HepG2 (cell line): ENCODE measurements at regions not wholly inside any gene's neighbourhood (a gene's known extent, or its start where the extent isn't known, plus 50 kb on each side); places are given as distances from the start of the nearest gene placed in this dataset.

Experiments used
- ATAC-seq: fragments of 200-7000 bp; cut with Tn5 transposase; 3 replicates; pipeline ENCODE4 v1.9.1; 2020; ENCODE audit warnings: mild to moderate bottlenecking, moderate library complexity
- BruUV-seq: library from RNA; stranded (reverse); fragments of 400-500 nt; replicated peaks from 2 replicates; lab custom pipeline; 2021; lab: Mats Ljungman, UMichigan
- CTCF ChIA-PET: fragments of 300-600 bp; formaldehyde crosslinking; extraction: SDS; loops from one replicate; lab custom pipeline; 2021; ENCODE audit warnings: low total read pairs, inconsistent platforms, low intra/inter-chr PET ratio; lab: Yijun Ruan, JAX
- POLR2A ChIA-PET: fragments of 350-600 bp; sonication (Branson Sonifier 250); formaldehyde crosslinking; loops from one replicate; lab custom pipeline; 2020; ENCODE audit warnings: antibody characterized with exemption, inconsistent platforms; lab: Yijun Ruan, JAX
- DNase-seq: peaks from one replicate; pipeline ENCODE4 v3.0.0-alpha.2; 2015; ENCODE audit warnings: low spot score
- FAIRE-seq: peaks from 3 replicates; lab custom pipeline; 2011; peaks lifted over from hg19 to GRCh38; lab: Jason Lieb, UNC
- H2AFZ ChIP-seq: one replicate; pipeline ENCODE4 v1.6.1; 2011; ENCODE audit warnings: low read length, inconsistent platforms
- H3K27ac ChIP-seq: fragments of 300-600 bp; 3 replicates; pipeline ENCODE4 v1.8.0; 2011; ENCODE audit warnings: mixed run types, mild to moderate bottlenecking, mixed read lengths, low read length, inconsistent platforms; ENCODE audit not compliant: insufficient read depth; ENCODE audit errors: extremely low read length
- H3K27me3 ChIP-seq, 2 experiments: fragments of 200-600 bp in 1 of 2; 2 replicates in 1 of 2; 3 replicates in 1 of 2; pipeline versions ENCODE4 v1.6.0 to v1.8.0; 2011; ENCODE audit warnings: low read length in 2 of 2, mild to moderate bottlenecking in 2 of 2, moderate library complexity in 2 of 2, inconsistent platforms in 1 of 2; ENCODE audit not compliant: insufficient read depth in 2 of 2, control insufficient read depth in 1 of 2
- H3K36me3 ChIP-seq, 2 experiments: fragments of 200-600 bp in 1 of 2; replicated peaks in 1 of 2; 2 replicates in 1 of 2; 3 replicates in 1 of 2; pipeline versions ENCODE4 v1.5.1 to v1.8.0; 2011; ENCODE audit warnings: low read length in 2 of 2, inconsistent platforms in 1 of 2; ENCODE audit not compliant: insufficient read depth in 2 of 2, control insufficient read depth in 1 of 2
- H3K4me1 ChIP-seq: 2 replicates; pipeline ENCODE4 v1.5.1; 2012; ENCODE audit warnings: low read length, inconsistent platforms; ENCODE audit not compliant: insufficient read depth
- H3K4me2 ChIP-seq: 2 replicates; pipeline ENCODE4 v1.6.0; 2011; ENCODE audit warnings: low read depth, low read length, inconsistent platforms
- H3K4me3 ChIP-seq, 3 experiments: fragments of 200-600 bp in 1 of 3; sonication (generic), shearing (Covaris generic) in 1 of 3; replicated peaks in 1 of 3; 2 replicates each; pipeline ENCODE4 v1.5.1; 2011 to 2016; ENCODE audit warnings: low read length in 3 of 3, inconsistent platforms in 2 of 3, low read depth in 2 of 3, mild to moderate bottlenecking in 2 of 3, control low read depth in 1 of 3, mixed read lengths in 1 of 3; ENCODE audit not compliant: insufficient read depth in 1 of 3
- H3K79me2 ChIP-seq: one replicate; pipeline ENCODE4 v1.6.1; 2011; ENCODE audit warnings: low read length, inconsistent platforms; ENCODE audit not compliant: insufficient read depth
- H3K9ac ChIP-seq: 2 replicates; pipeline ENCODE4 v1.6.0; 2011; ENCODE audit warnings: mild to moderate bottlenecking, low read depth, low read length, inconsistent platforms; ENCODE audit not compliant: insufficient read depth
- H3K9me3 ChIP-seq: 2 replicates; pipeline ENCODE4 v1.5.1; 2012; ENCODE audit warnings: mild to moderate bottlenecking, low read length
- H4K20me1 ChIP-seq: 2 replicates; pipeline ENCODE4 v1.6.0; 2011; ENCODE audit warnings: inconsistent platforms, mild to moderate bottlenecking, low read length, moderate library complexity; ENCODE audit not compliant: insufficient read depth
- AKAP8 ChIP-seq: sonication (generic); formaldehyde crosslinking; IDR thresholded peaks from 2 replicates; pipeline ENCODE4 v1.5.1; 2020; ENCODE audit warnings: mild to moderate bottlenecking, missing genetic modification reagents
- KDM3A ChIP-seq: IDR thresholded peaks from 2 replicates; pipeline ENCODE4 v1.6.1; 2018; ENCODE audit warnings: low read depth, missing compliant biosample characterization
- WIZ ChIP-seq: sonication (generic); formaldehyde crosslinking; IDR thresholded peaks from 2 replicates; pipeline ENCODE4 v1.5.1; 2020; ENCODE audit warnings: mild to moderate bottlenecking, missing genetic modification reagents
- ZNF589 ChIP-seq: sonication (generic); formaldehyde crosslinking; conservative IDR thresholded peaks from 2 replicates; pipeline ENCODE4 v1.8.0; 2022; ENCODE audit warnings: mild to moderate bottlenecking, moderate library complexity, missing genetic modification reagents
- ZNF879 ChIP-seq: sonication (generic); formaldehyde crosslinking; IDR thresholded peaks from 2 replicates; pipeline ENCODE4 v1.8.1; 2023; ENCODE audit warnings: missing genetic modification reagents
- WGBS: methylation state at CpG from one replicate; pipeline ENCODE4 v1.1.6; 2017; ENCODE audit warnings: low lambda C conversion rate; 5-methylcytosine and 5-hydroxymethylcytosine counted together
- in situ Hi-C: cut with HindIII; loops from 2 replicates; pipeline ENCODE4 v1.10.0; 2017; ENCODE audit warnings: low pct_unique_long_range_greater_than_20kb; ENCODE audit not compliant: extremely low pct_ligation_motif_present
- intact Hi-C: fragments of 100-400 bp; cut with micrococcal nuclease; formaldehyde crosslinking; loops from one replicate; pipeline ENCODE4 v1.10.0; 2022; ENCODE audit not compliant: unreplicated experiment
- TF ChIP-seq, protein P1 (sequence below): sonication (generic); formaldehyde crosslinking; IDR thresholded peaks from 2 replicates; pipeline ENCODE4 v1.4.0; 2020; ENCODE audit warnings: missing genetic modification reagents, borderline replicate concordance

DNA sequence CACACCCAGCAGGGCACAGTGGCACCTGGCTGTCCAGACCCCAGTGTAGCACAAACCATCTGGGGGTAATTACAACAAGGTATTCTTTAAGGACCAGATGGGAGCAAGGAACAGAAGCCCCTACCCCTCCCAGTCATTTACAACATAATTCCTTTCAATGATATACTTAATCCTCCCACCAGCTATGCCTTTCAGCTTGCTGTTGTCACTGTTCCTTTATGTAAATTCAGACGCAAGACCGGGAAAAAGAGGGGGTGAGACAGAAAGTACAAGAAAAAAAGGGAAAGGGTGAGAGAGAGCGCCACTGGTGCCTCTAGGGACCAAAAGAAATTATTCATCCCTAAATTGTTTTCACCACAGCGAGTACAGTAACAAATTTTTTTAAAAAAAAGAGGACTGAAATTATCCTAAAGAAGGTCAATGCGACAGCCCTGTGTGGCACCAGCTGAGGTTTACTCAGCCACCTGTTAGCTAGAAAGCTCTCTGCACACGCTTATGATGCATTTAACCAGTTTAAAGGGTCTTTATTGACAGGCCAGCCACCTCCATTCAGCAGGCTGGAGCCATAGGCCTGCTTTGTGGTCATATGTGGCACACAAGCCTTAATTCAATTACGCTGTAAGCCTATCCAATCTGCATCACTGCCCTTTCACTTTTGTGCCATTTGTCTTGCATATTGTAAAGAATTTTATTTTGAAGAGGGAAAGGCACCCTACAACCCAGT is 210.2 kb upstream of the ISL1 start:
- POLR2A ChIA-PET, result no interaction called here
- Histone ChIP-seq H3K27me3 (no peaks in the 10 kb centered on the region), H3K79me2 (no peaks in the 10 kb centered on the region), H3K9ac (no peak overlapping the region), H3K36me3 (no peaks in the 10 kb centered on the region), H3K9me3 (no peaks in the 10 kb centered on the region), H3K4me2 (no peak overlapping the region), H3K4me3 (no peak overlapping the region), H4K20me1 (no peaks in the 10 kb centered on the region), H3K4me1 (no peaks in the 10 kb centered on the region), H3K27ac (no peak overlapping the region), H2AFZ (no peak overlapping the region)
- no peak for FAIRE-seq
- DNase-seq, result no peak
- no peak for TF ChIP-seq ZNF589
- TF ChIP-seq WIZ (CRISPR knock-in tag), result no peak
- TF ChIP-seq ZNF879 (CRISPR knock-in tag), result no peak
- no peak for TF ChIP-seq AKAP8
- TF ChIP-seq KDM3A, result no peak
- TF ChIP-seq, protein P1, sequence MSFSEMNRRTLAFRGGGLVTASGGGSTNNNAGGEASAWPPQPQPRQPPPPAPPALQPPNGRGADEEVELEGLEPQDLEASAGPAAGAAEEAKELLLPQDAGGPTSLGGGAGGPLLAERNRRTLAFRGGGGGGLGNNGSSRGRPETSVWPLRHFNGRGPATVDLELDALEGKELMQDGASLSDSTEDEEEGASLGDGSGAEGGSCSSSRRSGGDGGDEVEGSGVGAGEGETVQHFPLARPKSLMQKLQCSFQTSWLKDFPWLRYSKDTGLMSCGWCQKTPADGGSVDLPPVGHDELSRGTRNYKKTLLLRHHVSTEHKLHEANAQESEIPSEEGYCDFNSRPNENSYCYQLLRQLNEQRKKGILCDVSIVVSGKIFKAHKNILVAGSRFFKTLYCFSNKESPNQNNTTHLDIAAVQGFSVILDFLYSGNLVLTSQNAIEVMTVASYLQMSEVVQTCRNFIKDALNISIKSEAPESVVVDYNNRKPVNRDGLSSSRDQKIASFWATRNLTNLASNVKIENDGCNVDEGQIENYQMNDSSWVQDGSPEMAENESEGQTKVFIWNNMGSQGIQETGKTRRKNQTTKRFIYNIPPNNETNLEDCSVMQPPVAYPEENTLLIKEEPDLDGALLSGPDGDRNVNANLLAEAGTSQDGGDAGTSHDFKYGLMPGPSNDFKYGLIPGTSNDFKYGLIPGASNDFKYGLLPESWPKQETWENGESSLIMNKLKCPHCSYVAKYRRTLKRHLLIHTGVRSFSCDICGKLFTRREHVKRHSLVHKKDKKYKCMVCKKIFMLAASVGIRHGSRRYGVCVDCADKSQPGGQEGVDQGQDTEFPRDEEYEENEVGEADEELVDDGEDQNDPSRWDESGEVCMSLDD (CRISPR knock-in tag), result no peak
- in situ Hi-C loops, result no loop called here
- BruUV-seq, result no TSS peak
- CTCF ChIA-PET, result no interaction called here
- intact Hi-C loops, result no loop called here
- WGBS, result 16% methylated on average over 7 of the region's 7 CpGs
- ATAC-seq, result no peak
